K562 (cell line): ENCODE measurements at regions not wholly inside any gene's neighbourhood (a gene's known extent, or its start where the extent isn't known, plus 50 kb on each side); places are given as distances from the start of the nearest gene placed in this dataset.

ENCODE experiments used
- EZH2 ChIP-seq: IDR thresholded peaks from 2 replicates; pipeline ENCODE4 v1.6.1; 2012; ENCODE audit warnings: low read depth, mild to moderate bottlenecking, inconsistent platforms, low read length, borderline replicate concordance
- FOXA3 ChIP-seq, 2 experiments: fragments of 450-650 bp in 1 of 2; sonication (generic) in 1 of 2; formaldehyde crosslinking; IDR thresholded peaks in 1 of 2; conservative IDR thresholded peaks in 1 of 2; 2 replicates each; pipeline versions ENCODE4 v1.4.0 to v1.8.0; 2020 to 2022; ENCODE audit warnings: mild to moderate bottlenecking in 2 of 2, missing genetic modification reagents in 1 of 2
- FOXP1 ChIP-seq: sonication (generic); formaldehyde crosslinking; IDR thresholded peaks from 2 replicates; pipeline ENCODE4 v1.8.0; 2022; ENCODE audit warnings: mild to moderate bottlenecking, missing genetic modification reagents
- MTA3 ChIP-seq: fragments of 450-650 bp; formaldehyde crosslinking; IDR thresholded peaks from 2 replicates; pipeline ENCODE4 v1.6.1; 2017; ENCODE audit warnings: mild to moderate bottlenecking, borderline replicate concordance
- PHTF2 ChIP-seq: fragments of 250-450 bp; sonication (Bioruptor Pico); IDR thresholded peaks from 2 replicates; pipeline ENCODE4 v1.5.0; 2021; ENCODE audit warnings: mild to moderate bottlenecking
- RAD21 ChIP-seq, 2 experiments: fragments of 250-450 bp in 1 of 2; fragments of 450-650 bp in 1 of 2; sonication (Bioruptor Pico) in 1 of 2; formaldehyde crosslinking in 1 of 2; IDR thresholded peaks in 1 of 2; conservative IDR thresholded peaks in 1 of 2; 2 replicates each; pipeline versions ENCODE4 v1.4.0 to v1.8.0; 2020 to 2022; ENCODE audit warnings: mild to moderate bottlenecking in 2 of 2, moderate library complexity in 1 of 2
- SMAD2 ChIP-seq: fragments of 150-350 bp; IDR thresholded peaks from 2 replicates; pipeline ENCODE4 v1.6.1; 2014; ENCODE audit warnings: low read depth, mild to moderate bottlenecking, low read length
- SMARCA4 ChIP-seq: fragments of 450-650 bp; IDR thresholded peaks from 2 replicates; pipeline ENCODE4 v1.6.1; 2016
- XRCC3 ChIP-seq: fragments of 450-650 bp; IDR thresholded peaks from 2 replicates; pipeline ENCODE4 v1.6.1; 2017; ENCODE audit warnings: mild to moderate bottlenecking, moderate library complexity
- TF ChIP-seq, protein P1 (sequence below), 3 experiments: IDR thresholded peaks in 2 of 3; conservative IDR thresholded peaks in 1 of 3; 2 replicates each; pipeline ENCODE4 v1.5.1; 2011 to 2012; ENCODE audit warnings: low read length in 3 of 3, mild to moderate bottlenecking in 3 of 3, control low read depth in 2 of 3, improper control_type of control experiment in 1 of 3, inconsistent platforms in 1 of 3, low read depth in 1 of 3, mixed read lengths in 1 of 3, moderate library complexity in 1 of 3; ENCODE audit not compliant: insufficient read depth in 2 of 3
- TF ChIP-seq, protein P2 (sequence below): IDR thresholded peaks from 2 replicates; pipeline ENCODE4 v1.6.1; 2016; ENCODE audit warnings: missing genetic modification characterization, missing compliant biosample characterization
- TF ChIP-seq, protein P3 (sequence below): sonication (generic); formaldehyde crosslinking; IDR thresholded peaks from 2 replicates; pipeline ENCODE4 v1.9.0; 2022; ENCODE audit warnings: mild to moderate bottlenecking, missing genetic modification reagents
- TF ChIP-seq, protein P4 (sequence below): sonication (generic); formaldehyde crosslinking; IDR thresholded peaks from 2 replicates; pipeline ENCODE4 v1.8.0; 2022; ENCODE audit warnings: missing genetic modification reagents, mild to moderate bottlenecking, borderline replicate concordance
- TF ChIP-seq, protein P5 (sequence below): fragments of 250-450 bp; sonication (Bioruptor Pico); IDR thresholded peaks from 2 replicates; pipeline ENCODE4 v1.8.0; 2021; ENCODE audit warnings: moderate library complexity, mild to moderate bottlenecking, inconsistent platforms

DNA sequence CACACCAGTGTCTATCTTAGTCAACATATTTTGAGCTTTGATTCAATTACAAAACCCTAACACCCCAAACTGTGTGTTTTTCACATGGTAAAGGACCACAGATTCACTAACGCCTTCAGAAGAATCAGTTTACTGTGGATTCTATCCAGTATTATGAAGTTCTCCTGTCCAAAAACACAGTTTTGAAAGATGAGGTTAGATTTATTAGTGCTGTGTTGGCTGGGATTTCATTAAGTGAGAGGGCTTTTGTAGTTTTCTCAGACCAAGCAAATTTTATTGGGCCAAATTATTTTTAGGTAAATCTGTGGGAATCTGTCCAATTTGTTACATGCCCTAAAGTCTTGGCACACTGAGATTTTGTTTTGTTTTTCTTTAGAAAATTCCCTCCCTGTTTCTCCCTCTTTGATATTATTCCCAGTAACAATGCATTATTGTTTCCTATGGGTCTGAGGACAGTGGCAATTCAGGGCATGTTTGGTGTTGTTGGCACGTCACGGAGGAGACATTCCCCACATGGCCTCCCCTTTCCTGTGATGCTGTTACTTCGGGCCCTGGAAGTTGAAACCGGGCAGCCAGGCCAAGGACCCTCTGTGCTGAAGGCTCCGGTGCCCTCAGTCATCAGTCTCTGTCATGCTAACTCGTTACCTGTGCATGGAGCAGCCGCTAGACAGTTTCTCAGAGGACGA lies 87.5 kb upstream of the ALKAL2 start:
- no peak for TF ChIP-seq MTA3
- TF ChIP-seq, protein P1, sequence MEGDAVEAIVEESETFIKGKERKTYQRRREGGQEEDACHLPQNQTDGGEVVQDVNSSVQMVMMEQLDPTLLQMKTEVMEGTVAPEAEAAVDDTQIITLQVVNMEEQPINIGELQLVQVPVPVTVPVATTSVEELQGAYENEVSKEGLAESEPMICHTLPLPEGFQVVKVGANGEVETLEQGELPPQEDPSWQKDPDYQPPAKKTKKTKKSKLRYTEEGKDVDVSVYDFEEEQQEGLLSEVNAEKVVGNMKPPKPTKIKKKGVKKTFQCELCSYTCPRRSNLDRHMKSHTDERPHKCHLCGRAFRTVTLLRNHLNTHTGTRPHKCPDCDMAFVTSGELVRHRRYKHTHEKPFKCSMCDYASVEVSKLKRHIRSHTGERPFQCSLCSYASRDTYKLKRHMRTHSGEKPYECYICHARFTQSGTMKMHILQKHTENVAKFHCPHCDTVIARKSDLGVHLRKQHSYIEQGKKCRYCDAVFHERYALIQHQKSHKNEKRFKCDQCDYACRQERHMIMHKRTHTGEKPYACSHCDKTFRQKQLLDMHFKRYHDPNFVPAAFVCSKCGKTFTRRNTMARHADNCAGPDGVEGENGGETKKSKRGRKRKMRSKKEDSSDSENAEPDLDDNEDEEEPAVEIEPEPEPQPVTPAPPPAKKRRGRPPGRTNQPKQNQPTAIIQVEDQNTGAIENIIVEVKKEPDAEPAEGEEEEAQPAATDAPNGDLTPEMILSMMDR (IDR thresholded peaks at IDR 0.05 in 2 of 3, conservative IDR thresholded peaks at IDR 0.05 in 1 of 3; ENCODE audit: insufficient read depth in 2 of 3, low read depth in 1 of 3, low read length in 3 of 3): no peak
- TF ChIP-seq FOXP1 (CRISPR knock-in tag): no peak
- TF ChIP-seq, protein P2, sequence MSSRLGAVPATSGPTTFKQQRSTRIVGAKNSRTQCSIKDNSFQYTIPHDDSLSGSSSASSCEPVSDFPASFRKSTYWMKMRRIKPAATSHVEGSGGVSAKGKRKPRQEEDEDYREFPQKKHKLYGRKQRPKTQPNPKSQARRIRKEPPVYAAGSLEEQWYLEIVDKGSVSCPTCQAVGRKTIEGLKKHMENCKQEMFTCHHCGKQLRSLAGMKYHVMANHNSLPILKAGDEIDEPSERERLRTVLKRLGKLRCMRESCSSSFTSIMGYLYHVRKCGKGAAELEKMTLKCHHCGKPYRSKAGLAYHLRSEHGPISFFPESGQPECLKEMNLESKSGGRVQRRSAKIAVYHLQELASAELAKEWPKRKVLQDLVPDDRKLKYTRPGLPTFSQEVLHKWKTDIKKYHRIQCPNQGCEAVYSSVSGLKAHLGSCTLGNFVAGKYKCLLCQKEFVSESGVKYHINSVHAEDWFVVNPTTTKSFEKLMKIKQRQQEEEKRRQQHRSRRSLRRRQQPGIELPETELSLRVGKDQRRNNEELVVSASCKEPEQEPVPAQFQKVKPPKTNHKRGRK: no peak
- TF ChIP-seq FOXA3 (CRISPR knock-in tag; conservative IDR thresholded peaks at IDR 0.05 in 1 of 2, IDR thresholded peaks at IDR 0.05 in 1 of 2): no peak
- no peak for TF ChIP-seq RAD21 (CRISPR knock-in tag; conservative IDR thresholded peaks at IDR 0.05 in 1 of 2, IDR thresholded peaks at IDR 0.05 in 1 of 2)
- TF ChIP-seq, protein P3, sequence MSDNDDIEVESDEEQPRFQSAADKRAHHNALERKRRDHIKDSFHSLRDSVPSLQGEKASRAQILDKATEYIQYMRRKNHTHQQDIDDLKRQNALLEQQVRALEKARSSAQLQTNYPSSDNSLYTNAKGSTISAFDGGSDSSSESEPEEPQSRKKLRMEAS (CRISPR knock-in tag): no peak
- TF ChIP-seq EZH2: no peak
- TF ChIP-seq PHTF2 (CRISPR knock-in tag): no peak
- TF ChIP-seq, protein P4, sequence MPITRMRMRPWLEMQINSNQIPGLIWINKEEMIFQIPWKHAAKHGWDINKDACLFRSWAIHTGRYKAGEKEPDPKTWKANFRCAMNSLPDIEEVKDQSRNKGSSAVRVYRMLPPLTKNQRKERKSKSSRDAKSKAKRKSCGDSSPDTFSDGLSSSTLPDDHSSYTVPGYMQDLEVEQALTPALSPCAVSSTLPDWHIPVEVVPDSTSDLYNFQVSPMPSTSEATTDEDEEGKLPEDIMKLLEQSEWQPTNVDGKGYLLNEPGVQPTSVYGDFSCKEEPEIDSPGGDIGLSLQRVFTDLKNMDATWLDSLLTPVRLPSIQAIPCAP (CRISPR knock-in tag): no peak
- no peak for TF ChIP-seq SMAD2
- TF ChIP-seq XRCC3: no peak
- no peak for TF ChIP-seq SMARCA4
- TF ChIP-seq, protein P5, sequence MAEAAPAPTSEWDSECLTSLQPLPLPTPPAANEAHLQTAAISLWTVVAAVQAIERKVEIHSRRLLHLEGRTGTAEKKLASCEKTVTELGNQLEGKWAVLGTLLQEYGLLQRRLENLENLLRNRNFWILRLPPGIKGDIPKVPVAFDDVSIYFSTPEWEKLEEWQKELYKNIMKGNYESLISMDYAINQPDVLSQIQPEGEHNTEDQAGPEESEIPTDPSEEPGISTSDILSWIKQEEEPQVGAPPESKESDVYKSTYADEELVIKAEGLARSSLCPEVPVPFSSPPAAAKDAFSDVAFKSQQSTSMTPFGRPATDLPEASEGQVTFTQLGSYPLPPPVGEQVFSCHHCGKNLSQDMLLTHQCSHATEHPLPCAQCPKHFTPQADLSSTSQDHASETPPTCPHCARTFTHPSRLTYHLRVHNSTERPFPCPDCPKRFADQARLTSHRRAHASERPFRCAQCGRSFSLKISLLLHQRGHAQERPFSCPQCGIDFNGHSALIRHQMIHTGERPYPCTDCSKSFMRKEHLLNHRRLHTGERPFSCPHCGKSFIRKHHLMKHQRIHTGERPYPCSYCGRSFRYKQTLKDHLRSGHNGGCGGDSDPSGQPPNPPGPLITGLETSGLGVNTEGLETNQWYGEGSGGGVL (CRISPR knock-in tag): no peak
